ENCODE measurements at regions not wholly inside any gene's neighbourhood (a gene's known extent, or its start where the extent isn't known, plus 50 kb on each side); places are given as distances from the start of the nearest gene placed in this dataset.

DNA sequence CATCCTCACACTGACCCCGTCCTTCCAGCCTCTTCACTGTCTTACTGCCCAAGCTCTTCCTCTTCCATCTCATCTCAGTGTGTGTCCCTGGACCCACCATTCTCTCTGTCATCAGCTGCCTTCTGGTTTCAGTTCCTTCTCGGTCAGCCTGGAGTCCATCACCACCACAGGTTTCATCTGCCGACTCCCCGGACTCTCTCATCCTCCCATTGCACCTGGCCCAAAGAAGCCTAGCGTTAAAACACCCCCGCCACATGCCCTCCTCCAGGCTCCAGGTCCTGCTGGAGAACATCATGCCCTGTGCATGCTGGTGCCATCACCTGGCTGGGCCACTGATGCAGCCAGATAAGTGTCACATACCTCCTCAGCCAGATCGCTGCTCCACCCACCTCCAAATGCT lies 122.1 kb upstream of the GPR12 start:
- H3K27me3 ChIP-seq (ENCODE audit: insufficient read depth, low read length) = peaks cover 87% of the 10 kb centered on the region
- H3K4me1 ChIP-seq (ENCODE audit: control insufficient read depth, insufficient read depth, low read length, unreplicated experiment) = no peaks in the 10 kb centered on the region
- no peak overlapping the region for H3K27ac ChIP-seq (ENCODE audit: low read depth, low read length)
- no peaks in the 10 kb centered on the region for H3K36me3 ChIP-seq (ENCODE audit: insufficient read depth, low read length)
- no peak overlapping the region for H3K4me3 ChIP-seq (ENCODE audit: low read depth, low read length)
- no peak overlapping the region for H2AFZ ChIP-seq (ENCODE audit: low read length, unreplicated experiment)
- no peaks in the 10 kb centered on the region for H3K79me2 ChIP-seq (ENCODE audit: control insufficient read depth, insufficient read depth, low read length, unreplicated experiment)

DNA sequence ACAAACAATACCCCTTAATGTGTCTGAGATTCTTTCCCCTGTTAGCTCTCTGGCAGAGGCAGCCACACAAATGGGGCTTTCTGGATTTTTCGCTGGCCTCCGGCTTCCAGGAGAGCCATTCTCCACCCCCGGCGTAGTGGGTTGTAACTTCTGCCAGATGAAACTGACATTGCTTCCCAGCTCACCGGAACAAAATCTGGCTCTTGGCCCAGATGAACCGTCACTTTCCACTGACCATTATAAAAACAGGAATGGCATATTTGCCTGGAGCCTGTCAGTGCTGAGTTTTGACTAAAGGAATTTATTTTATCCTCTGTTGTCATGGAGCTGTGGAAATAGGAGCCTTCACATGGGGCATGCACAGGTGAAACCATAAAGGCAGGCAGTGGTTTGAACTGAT lies 120.6 kb upstream of the GPR12 start:
- peak overlapping the region; percentile 24 for H3K4me3 ChIP-seq (ENCODE audit: low read depth, low read length)
- no peak overlapping the region for H3K27ac ChIP-seq (ENCODE audit: low read depth, low read length)
- no peaks in the 10 kb centered on the region for H3K36me3 ChIP-seq (ENCODE audit: insufficient read depth, low read length)
- no peak overlapping the region for H2AFZ ChIP-seq (ENCODE audit: low read length, unreplicated experiment)
- no peaks in the 10 kb centered on the region for H3K4me1 ChIP-seq (ENCODE audit: control insufficient read depth, insufficient read depth, low read length, unreplicated experiment)
- H3K27me3 ChIP-seq (ENCODE audit: insufficient read depth, low read length) = peaks cover 87% of the 10 kb centered on the region
- H3K79me2 ChIP-seq (ENCODE audit: control insufficient read depth, insufficient read depth, low read length, unreplicated experiment) = no peaks in the 10 kb centered on the region

DNA sequence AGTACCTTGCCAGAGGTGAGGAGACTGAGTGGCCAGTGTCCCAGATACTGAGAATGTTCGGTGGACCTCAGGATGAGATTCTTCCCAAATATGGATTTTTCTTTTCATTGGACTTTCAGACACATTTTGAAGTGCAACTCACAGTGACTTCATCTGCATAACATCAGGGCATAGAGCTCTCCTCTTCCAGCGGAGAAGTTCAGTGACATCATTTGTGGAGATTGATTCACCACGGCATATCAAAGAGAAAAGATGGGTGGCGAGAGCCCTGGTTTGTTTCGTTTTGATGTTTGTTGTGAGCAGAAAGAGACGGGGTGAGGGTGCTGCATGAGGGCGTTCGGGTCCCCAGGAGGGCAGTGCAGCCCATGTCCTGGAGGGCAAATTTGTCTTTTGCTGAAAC lies 120.1 kb upstream of the GPR12 start:
- Histone ChIP-seq H3K27ac (ENCODE audit: low read depth, low read length) (no peak overlapping the region), H3K4me3 (ENCODE audit: low read depth, low read length) (peak overlapping the region; percentile 24), H3K36me3 (ENCODE audit: insufficient read depth, low read length) (no peaks in the 10 kb centered on the region), H3K27me3 (ENCODE audit: insufficient read depth, low read length) (peaks cover 87% of the 10 kb centered on the region), H3K79me2 (ENCODE audit: control insufficient read depth, insufficient read depth, low read length, unreplicated experiment) (no peaks in the 10 kb centered on the region), H2AFZ (ENCODE audit: low read length, unreplicated experiment) (no peak overlapping the region), H3K4me1 (ENCODE audit: control insufficient read depth, insufficient read depth, low read length, unreplicated experiment) (no peaks in the 10 kb centered on the region)

DNA sequence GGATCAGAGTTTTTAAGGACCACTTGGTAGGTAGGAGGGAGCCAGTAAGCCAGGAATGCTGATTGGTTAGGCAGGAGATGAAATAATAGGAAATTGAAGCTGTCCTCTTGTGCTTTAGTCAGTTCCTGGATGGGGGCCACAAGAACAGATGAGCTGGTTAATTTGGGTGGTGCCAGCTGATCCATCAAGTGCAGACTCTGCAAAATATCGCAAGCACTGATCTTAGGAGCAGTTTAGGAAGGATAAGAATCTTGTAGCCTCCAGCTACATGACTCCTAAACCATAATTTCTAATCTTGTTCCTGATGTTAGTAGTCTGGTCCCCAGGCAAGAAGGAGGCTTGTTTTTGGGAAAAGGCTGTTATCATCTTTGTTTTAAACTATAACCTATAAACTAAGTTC lies 117.9 kb upstream of the GPR12 start:
- peaks cover 77% of the 10 kb centered on the region for H3K27me3 ChIP-seq (ENCODE audit: insufficient read depth, low read length)
- H3K79me2 ChIP-seq (ENCODE audit: control insufficient read depth, insufficient read depth, low read length, unreplicated experiment) = no peaks in the 10 kb centered on the region
- no peak overlapping the region for H3K27ac ChIP-seq (ENCODE audit: low read depth, low read length)
- no peaks in the 10 kb centered on the region for H3K36me3 ChIP-seq (ENCODE audit: insufficient read depth, low read length)
- H3K4me3 ChIP-seq (ENCODE audit: low read depth, low read length) = no peak overlapping the region
- H2AFZ ChIP-seq (ENCODE audit: low read length, unreplicated experiment) = no peak overlapping the region
- H3K4me1 ChIP-seq (ENCODE audit: control insufficient read depth, insufficient read depth, low read length, unreplicated experiment) = no peaks in the 10 kb centered on the region

DNA sequence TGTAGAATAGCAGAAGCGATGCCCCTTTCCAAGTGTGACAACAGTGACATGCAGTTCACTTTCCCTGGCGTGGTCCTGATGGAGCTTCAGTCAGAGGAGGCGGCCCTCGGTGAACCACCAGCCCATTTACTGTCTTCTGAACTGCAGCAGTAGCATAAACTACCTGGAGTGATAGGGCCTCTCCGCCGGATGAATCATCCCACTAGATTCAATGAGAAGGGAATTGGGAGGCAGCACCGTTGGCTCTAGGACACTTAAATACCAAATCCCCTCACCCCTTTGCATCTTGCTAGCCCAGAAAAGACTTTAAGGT lies 112.8 kb upstream of the GPR12 start:
- H3K27me3 ChIP-seq (ENCODE audit: insufficient read depth, low read length) = peaks cover 84% of the 10 kb centered on the region
- H3K27ac ChIP-seq (ENCODE audit: low read depth, low read length) = no peak overlapping the region
- H3K79me2 ChIP-seq (ENCODE audit: control insufficient read depth, insufficient read depth, low read length, unreplicated experiment) = no peaks in the 10 kb centered on the region
- no peak overlapping the region for H3K4me3 ChIP-seq (ENCODE audit: low read depth, low read length)
- H3K36me3 ChIP-seq (ENCODE audit: insufficient read depth, low read length) = no peaks in the 10 kb centered on the region
- no peak overlapping the region for H2AFZ ChIP-seq (ENCODE audit: low read length, unreplicated experiment)
- H3K4me1 ChIP-seq (ENCODE audit: control insufficient read depth, insufficient read depth, low read length, unreplicated experiment) = no peaks in the 10 kb centered on the region

DNA sequence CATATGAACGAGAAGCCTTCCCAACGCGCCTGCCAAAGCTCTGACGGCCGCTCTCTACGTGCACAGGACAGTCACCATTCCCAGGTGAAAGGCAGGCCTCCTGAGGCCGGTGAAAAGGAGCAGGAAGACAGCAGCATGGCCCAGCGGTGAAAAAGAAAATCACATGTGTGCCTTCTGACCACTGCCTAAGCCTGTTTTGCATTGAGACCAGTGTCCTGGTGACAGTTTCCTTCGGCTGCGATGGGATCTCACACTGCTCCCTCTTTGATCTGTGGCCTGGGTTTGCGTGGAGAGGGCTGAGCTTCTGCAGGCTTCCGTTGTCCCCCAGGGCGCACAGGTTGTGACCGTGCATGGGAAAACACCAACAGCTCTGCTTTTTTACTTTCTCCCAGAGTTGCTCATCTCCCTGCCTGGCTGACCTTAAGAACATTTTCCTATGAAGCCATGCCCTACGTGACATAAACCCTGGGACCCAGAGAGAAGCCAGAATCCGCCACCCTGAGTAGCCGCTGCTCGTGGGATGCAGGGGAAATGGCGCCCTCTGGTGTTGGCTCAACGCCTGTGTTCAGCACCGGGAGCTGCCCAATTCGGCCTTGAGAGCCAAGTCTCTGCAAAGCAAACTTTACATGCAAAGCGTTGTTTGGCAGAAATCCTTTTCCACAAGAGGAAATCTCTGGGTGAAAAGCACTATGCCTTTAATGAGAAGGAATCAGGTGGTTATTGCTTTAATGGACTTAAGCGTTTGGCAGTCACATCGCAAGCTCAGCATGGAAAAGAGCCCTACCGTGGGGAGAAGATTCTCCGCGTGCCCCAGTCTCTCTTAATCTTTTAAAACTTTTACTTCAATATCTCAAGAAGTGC lies 112.2 kb upstream of the GPR12 start:
- H3K36me3 ChIP-seq (ENCODE audit: insufficient read depth, low read length) = no peaks in the 10 kb centered on the region
- H3K27me3 ChIP-seq (ENCODE audit: insufficient read depth, low read length) = peaks cover 84% of the 10 kb centered on the region
- no peaks in the 10 kb centered on the region for H3K79me2 ChIP-seq (ENCODE audit: control insufficient read depth, insufficient read depth, low read length, unreplicated experiment)
- H3K4me1 ChIP-seq (ENCODE audit: control insufficient read depth, insufficient read depth, low read length, unreplicated experiment) = no peaks in the 10 kb centered on the region
- H2AFZ ChIP-seq (ENCODE audit: low read length, unreplicated experiment) = no peak overlapping the region
- H3K4me3 ChIP-seq (ENCODE audit: low read depth, low read length) = no peak overlapping the region
- H3K27ac ChIP-seq (ENCODE audit: low read depth, low read length) = no peak overlapping the region

DNA sequence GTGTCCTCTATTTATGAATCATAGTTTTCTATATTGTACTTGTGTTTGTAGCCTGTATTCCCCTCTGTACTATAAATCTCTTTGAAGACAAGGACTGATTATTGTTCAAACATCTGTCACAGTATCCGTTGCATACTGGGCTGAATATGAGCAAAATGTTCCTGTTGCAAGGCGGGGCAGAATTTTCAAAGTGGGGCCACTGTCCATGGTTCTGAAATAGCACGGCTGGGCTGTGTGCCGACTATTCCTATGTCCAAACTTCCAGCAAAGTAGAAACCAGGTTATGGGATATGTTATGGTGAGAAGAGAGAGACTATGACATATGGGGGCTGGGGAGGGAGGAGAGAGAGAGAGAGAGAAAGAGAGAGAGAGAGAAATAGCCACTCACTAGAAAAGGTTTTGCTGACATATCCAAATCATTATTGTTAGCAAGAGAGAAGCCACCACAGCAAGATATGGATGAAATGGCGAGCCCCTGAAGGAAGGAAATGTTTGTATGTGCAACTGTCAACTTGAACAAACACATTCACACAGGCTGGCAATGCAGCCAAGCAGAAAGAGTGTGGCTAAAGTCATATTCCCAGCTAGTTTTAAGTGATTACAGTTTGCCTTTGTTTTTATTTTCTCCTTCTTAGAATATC lies 107.0 kb upstream of the GPR12 start:
- Histone ChIP-seq H3K36me3 (ENCODE audit: insufficient read depth, low read length) (no peaks in the 10 kb centered on the region), H3K27ac (ENCODE audit: low read depth, low read length) (no peak overlapping the region), H3K27me3 (ENCODE audit: insufficient read depth, low read length) (peaks cover 67% of the 10 kb centered on the region), H3K4me3 (ENCODE audit: low read depth, low read length) (no peak overlapping the region), H3K4me1 (ENCODE audit: control insufficient read depth, insufficient read depth, low read length, unreplicated experiment) (no peaks in the 10 kb centered on the region), H2AFZ (ENCODE audit: low read length, unreplicated experiment) (no peak overlapping the region), H3K79me2 (ENCODE audit: control insufficient read depth, insufficient read depth, low read length, unreplicated experiment) (no peaks in the 10 kb centered on the region)

DNA sequence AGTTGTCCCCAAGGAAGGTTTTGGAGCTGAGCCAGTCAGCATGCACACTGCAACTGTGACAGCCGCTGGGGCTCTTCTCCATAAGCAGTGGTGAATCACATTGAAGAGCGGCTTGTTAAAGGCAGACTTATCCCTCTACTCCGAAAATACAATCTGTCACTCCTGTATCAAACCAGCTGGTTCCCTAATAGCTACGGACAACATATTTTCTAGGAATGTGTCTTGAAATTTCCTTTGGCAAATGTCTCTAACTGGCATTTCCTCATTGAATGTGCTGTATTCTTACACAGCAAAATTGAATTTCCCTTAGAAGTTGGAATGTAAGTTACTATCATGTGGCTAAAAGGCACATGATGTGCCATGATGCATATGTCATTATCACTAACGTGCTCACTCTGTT lies 104.0 kb upstream of the GPR12 start:
- Histone ChIP-seq H3K4me1 (ENCODE audit: control insufficient read depth, insufficient read depth, low read length, unreplicated experiment) (no peaks in the 10 kb centered on the region), H2AFZ (ENCODE audit: low read length, unreplicated experiment) (no peak overlapping the region), H3K36me3 (ENCODE audit: insufficient read depth, low read length) (no peaks in the 10 kb centered on the region), H3K27ac (ENCODE audit: low read depth, low read length) (no peak overlapping the region), H3K27me3 (ENCODE audit: insufficient read depth, low read length) (peaks cover 43% of the 10 kb centered on the region), H3K79me2 (ENCODE audit: control insufficient read depth, insufficient read depth, low read length, unreplicated experiment) (no peaks in the 10 kb centered on the region), H3K4me3 (ENCODE audit: low read depth, low read length) (no peak overlapping the region)

DNA sequence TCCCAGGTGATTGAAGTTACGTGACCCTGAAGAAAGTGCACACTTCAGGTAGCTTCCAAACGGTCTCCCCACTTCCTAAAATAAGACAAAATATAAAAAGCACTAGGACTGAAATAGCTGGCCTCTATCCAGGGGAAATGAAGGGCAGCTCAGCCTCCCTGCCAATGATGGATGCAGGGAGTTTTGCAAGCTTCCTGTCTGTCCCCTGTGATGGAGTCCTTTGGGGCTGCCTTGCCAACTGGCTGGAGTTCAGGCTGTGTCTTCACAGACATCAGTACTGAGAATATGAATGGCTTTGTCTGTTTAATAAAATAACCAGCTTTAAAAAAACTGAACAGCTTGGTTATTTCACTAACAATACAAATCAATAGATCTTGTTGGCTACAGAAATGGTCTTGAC lies 101.4 kb upstream of the GPR12 start:
- Histone ChIP-seq H3K27ac (ENCODE audit: low read depth, low read length) (no peak overlapping the region), H3K27me3 (ENCODE audit: insufficient read depth, low read length) (peaks cover 42% of the 10 kb centered on the region), H2AFZ (ENCODE audit: low read length, unreplicated experiment) (no peak overlapping the region), H3K4me1 (ENCODE audit: control insufficient read depth, insufficient read depth, low read length, unreplicated experiment) (no peaks in the 10 kb centered on the region), H3K36me3 (ENCODE audit: insufficient read depth, low read length) (no peaks in the 10 kb centered on the region), H3K79me2 (ENCODE audit: control insufficient read depth, insufficient read depth, low read length, unreplicated experiment) (no peaks in the 10 kb centered on the region), H3K4me3 (ENCODE audit: low read depth, low read length) (no peak overlapping the region)

DNA sequence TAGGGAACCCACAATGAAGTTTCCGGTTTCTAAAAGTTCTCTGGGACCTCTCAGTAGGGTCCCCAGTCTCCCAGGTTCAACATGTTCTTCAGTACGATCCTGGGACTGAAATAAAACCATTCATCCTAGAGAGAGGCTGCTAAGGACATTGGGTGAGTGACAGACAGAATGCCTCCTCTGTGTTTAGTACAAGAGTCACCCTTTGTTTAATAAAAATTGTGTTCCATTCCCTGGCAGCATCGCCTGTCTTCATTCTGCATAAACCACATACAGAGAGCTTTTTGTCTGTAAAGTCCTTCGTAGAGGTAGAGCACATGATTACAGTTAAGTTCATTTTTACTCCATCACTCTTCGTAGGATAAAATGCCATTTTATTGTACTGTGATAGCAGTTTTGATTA lies 95.3 kb upstream of the GPR12 start:
- H3K27ac ChIP-seq (ENCODE audit: low read depth, low read length) = no peak overlapping the region
- H3K79me2 ChIP-seq (ENCODE audit: control insufficient read depth, insufficient read depth, low read length, unreplicated experiment) = no peaks in the 10 kb centered on the region
- H3K4me3 ChIP-seq (ENCODE audit: low read depth, low read length) = no peak overlapping the region
- no peaks in the 10 kb centered on the region for H3K4me1 ChIP-seq (ENCODE audit: control insufficient read depth, insufficient read depth, low read length, unreplicated experiment)
- no peaks in the 10 kb centered on the region for H3K36me3 ChIP-seq (ENCODE audit: insufficient read depth, low read length)
- peaks cover 75% of the 10 kb centered on the region for H3K27me3 ChIP-seq (ENCODE audit: insufficient read depth, low read length)
- H2AFZ ChIP-seq (ENCODE audit: low read length, unreplicated experiment) = no peak overlapping the region

DNA sequence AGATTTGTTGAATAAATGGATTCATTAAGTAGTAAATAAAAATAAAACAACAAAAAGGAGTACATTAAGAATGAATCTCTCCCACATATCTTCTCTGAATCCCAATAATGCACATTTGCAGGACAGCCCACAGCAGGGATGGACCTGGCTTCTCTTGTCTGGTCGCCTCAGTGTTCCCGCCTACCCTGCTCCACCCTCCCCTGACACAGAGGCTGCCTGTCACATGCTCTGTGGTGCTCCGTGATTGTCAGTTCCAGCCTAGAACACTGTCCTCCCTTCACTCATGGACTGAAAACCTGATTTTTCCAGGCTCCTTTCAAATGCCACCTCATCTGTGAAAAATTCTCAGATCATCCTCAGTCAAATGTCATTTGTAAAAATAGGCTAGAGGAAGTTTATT lies 94.5 kb upstream of the GPR12 start:
- no peak overlapping the region for H2AFZ ChIP-seq (ENCODE audit: low read length, unreplicated experiment)
- H3K36me3 ChIP-seq (ENCODE audit: insufficient read depth, low read length) = no peaks in the 10 kb centered on the region
- no peaks in the 10 kb centered on the region for H3K79me2 ChIP-seq (ENCODE audit: control insufficient read depth, insufficient read depth, low read length, unreplicated experiment)
- no peak overlapping the region for H3K4me3 ChIP-seq (ENCODE audit: low read depth, low read length)
- peaks cover 78% of the 10 kb centered on the region for H3K27me3 ChIP-seq (ENCODE audit: insufficient read depth, low read length)
- H3K4me1 ChIP-seq (ENCODE audit: control insufficient read depth, insufficient read depth, low read length, unreplicated experiment) = no peaks in the 10 kb centered on the region
- no peak overlapping the region for H3K27ac ChIP-seq (ENCODE audit: low read depth, low read length)

Data from ACC112 (cell line).